Neural cell (in vitro differentiated cells): ENCODE measurements at regions not wholly inside any gene's neighbourhood (a gene's known extent, or its start where the extent isn't known, plus 50 kb on each side); places are given as distances from the start of the nearest gene placed in this dataset.

Experiments
- H2AFZ ChIP-seq: fragments of 200-600, 300-800 bp; sonication (generic), shearing (Covaris generic); 2 replicates; pipeline ENCODE4 v1.6.0; 2014; ENCODE audit warnings: low read depth, mild to moderate bottlenecking, antibody characterized with exemption, low read length, moderate library complexity
- H3F3A ChIP-seq: fragments of 200-600 bp; shearing (Covaris generic); 2 replicates; pipeline ENCODE4 v1.6.1; 2016; ENCODE audit warnings: mild to moderate bottlenecking, moderate library complexity, mixed read lengths, antibody characterized with exemption, low read length; ENCODE audit not compliant: insufficient read depth, poor library complexity, severe bottlenecking
- H3K27ac ChIP-seq: fragments of 200-600, 300-800 bp; sonication (generic), shearing (Covaris generic); 2 replicates; pipeline ENCODE4 v1.5.1; 2014; ENCODE audit warnings: mild to moderate bottlenecking, low read length, moderate library complexity
- H3K27me3 ChIP-seq: fragments of 300-800, 200-600 bp; sonication (generic), shearing (Covaris generic); 2 replicates; pipeline ENCODE4 v1.6.0; 2014; ENCODE audit warnings: mild to moderate bottlenecking, low read depth, low read length, moderate library complexity; ENCODE audit not compliant: insufficient read depth
- H3K36me3 ChIP-seq: fragments of 300-800, 200-600 bp; sonication (generic), shearing (Covaris generic); 2 replicates; pipeline ENCODE4 v1.5.1; 2014; ENCODE audit warnings: mild to moderate bottlenecking, antibody characterized with exemption, low read length, moderate library complexity; ENCODE audit not compliant: insufficient read depth
- H3K4me2 ChIP-seq: fragments of 300-800, 200-600 bp; sonication (generic), shearing (Covaris generic); 2 replicates; pipeline ENCODE4 v1.6.0; 2014; ENCODE audit warnings: mild to moderate bottlenecking, low read length
- H3K4me3 ChIP-seq: fragments of 300-800, 200-600 bp; sonication (generic), shearing (Covaris generic); 2 replicates; pipeline ENCODE4 v1.5.1; 2014; ENCODE audit warnings: mild to moderate bottlenecking, low read length, moderate library complexity
- H3K79me2 ChIP-seq: fragments of 200-600 bp; shearing (Covaris generic); replicated peaks from 2 replicates; pipeline ENCODE4 v1.6.0; 2014; ENCODE audit warnings: mild to moderate bottlenecking, low read length, moderate library complexity; ENCODE audit not compliant: insufficient read depth
- H3K9ac ChIP-seq: fragments of 300-800, 200-600 bp; sonication (generic), shearing (Covaris generic); 2 replicates; pipeline ENCODE4 v1.6.1; 2016; ENCODE audit warnings: mild to moderate bottlenecking, low read length, mixed read lengths
- H3K9me2 ChIP-seq: fragments of 200-600 bp; shearing (Covaris generic); 2 replicates; pipeline ENCODE4 v1.6.1; 2016; ENCODE audit warnings: mild to moderate bottlenecking, low read length, mixed read lengths; ENCODE audit not compliant: insufficient read depth
- H3K9me3 ChIP-seq: fragments of 200-600, 300-800 bp; sonication (generic), shearing (Covaris generic); 2 replicates; pipeline ENCODE4 v1.6.1; 2016; ENCODE audit warnings: mild to moderate bottlenecking, mixed run types, low read length, moderate library complexity, mixed read lengths
- H4K20me1 ChIP-seq: fragments of 200-600 bp; shearing (Covaris generic); 2 replicates; pipeline ENCODE4 v1.6.1; 2016; ENCODE audit warnings: mild to moderate bottlenecking, mixed run types; ENCODE audit not compliant: insufficient read depth
- CTCF ChIP-seq: fragments of 450-650 bp; IDR thresholded peaks from 2 replicates; pipeline ENCODE4 v1.5.1; 2014; ENCODE audit warnings: antibody characterized with exemption, mild to moderate bottlenecking, moderate library complexity; ENCODE audit not compliant: poor library complexity, severe bottlenecking
- EP300 ChIP-seq: fragments of 450-650 bp; conservative IDR thresholded peaks from 2 replicates; pipeline ENCODE4 v1.6.1; 2014; ENCODE audit warnings: antibody characterized with exemption, mild to moderate bottlenecking, moderate library complexity; ENCODE audit not compliant: poor library complexity, severe bottlenecking
- EZH2 ChIP-seq: fragments of 200-600, 300-800 bp; shearing (Covaris generic), sonication (generic); IDR thresholded peaks from 2 replicates; pipeline ENCODE4 v1.6.1; 2014; ENCODE audit warnings: antibody characterized with exemption, low read length, borderline replicate concordance, mild to moderate bottlenecking; ENCODE audit not compliant: insufficient read depth, poor library complexity, severe bottlenecking
- MXI1 ChIP-seq: fragments of 450-650 bp; conservative IDR thresholded peaks from 2 replicates; pipeline ENCODE4 v1.6.1; 2014; ENCODE audit warnings: antibody characterized with exemption, mild to moderate bottlenecking; ENCODE audit not compliant: poor library complexity, severe bottlenecking
- POLR2AphosphoS5 ChIP-seq: IDR thresholded peaks from 2 replicates; pipeline ENCODE4 v1.6.1; 2012
- RAD21 ChIP-seq: fragments of 450-650 bp; conservative IDR thresholded peaks from 2 replicates; pipeline ENCODE4 v1.6.1; 2014; ENCODE audit warnings: antibody characterized with exemption, mild to moderate bottlenecking, moderate library complexity
- SMC3 ChIP-seq: fragments of 450-650 bp; conservative IDR thresholded peaks from 2 replicates; pipeline ENCODE4 v1.6.1; 2014; ENCODE audit warnings: antibody characterized with exemption, mild to moderate bottlenecking, moderate library complexity; ENCODE audit not compliant: poor library complexity
- TAF1 ChIP-seq: IDR thresholded peaks from 2 replicates; pipeline ENCODE4 v1.6.1; 2012; ENCODE audit warnings: low read depth
- TF ChIP-seq, protein P1 (sequence below): IDR thresholded peaks from 2 replicates; pipeline ENCODE4 v1.6.1; 2012; ENCODE audit warnings: borderline replicate concordance

DNA sequence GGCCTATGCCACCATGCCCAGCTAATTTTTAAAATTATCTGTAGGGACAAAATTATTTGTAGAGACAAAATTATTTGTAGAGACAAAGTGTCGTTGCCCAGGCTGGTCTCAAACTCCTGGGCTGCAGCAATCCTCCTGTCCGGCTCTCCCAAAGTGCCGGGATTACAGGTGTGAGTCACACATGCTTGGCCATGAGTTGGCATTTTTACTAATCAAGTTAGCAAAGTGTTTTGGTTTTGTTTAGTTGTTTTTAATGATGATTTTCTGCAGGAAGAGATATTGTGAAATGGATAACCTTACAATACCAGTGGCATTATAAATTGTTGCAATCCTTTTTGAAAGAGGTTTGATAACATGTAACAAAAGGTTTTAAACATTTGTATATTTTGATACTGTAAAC, 65.3 kb upstream of the MAGI3 start:
- Histone ChIP-seq H3F3A (no peaks in the 10 kb centered on the region), H3K9ac (no peak overlapping the region), H3K9me3 (no peaks in the 10 kb centered on the region), H3K27me3 (no peaks in the 10 kb centered on the region), H3K27ac (no peak overlapping the region), H2AFZ (no peak overlapping the region), H3K4me2 (no peak overlapping the region), H3K9me2 (no peaks in the 10 kb centered on the region), H3K79me2 (no peaks in the 10 kb centered on the region), H4K20me1 (no peaks in the 10 kb centered on the region), H3K4me3 (no peak overlapping the region), H3K36me3 (no peaks in the 10 kb centered on the region)
- TF ChIP-seq, protein P1, sequence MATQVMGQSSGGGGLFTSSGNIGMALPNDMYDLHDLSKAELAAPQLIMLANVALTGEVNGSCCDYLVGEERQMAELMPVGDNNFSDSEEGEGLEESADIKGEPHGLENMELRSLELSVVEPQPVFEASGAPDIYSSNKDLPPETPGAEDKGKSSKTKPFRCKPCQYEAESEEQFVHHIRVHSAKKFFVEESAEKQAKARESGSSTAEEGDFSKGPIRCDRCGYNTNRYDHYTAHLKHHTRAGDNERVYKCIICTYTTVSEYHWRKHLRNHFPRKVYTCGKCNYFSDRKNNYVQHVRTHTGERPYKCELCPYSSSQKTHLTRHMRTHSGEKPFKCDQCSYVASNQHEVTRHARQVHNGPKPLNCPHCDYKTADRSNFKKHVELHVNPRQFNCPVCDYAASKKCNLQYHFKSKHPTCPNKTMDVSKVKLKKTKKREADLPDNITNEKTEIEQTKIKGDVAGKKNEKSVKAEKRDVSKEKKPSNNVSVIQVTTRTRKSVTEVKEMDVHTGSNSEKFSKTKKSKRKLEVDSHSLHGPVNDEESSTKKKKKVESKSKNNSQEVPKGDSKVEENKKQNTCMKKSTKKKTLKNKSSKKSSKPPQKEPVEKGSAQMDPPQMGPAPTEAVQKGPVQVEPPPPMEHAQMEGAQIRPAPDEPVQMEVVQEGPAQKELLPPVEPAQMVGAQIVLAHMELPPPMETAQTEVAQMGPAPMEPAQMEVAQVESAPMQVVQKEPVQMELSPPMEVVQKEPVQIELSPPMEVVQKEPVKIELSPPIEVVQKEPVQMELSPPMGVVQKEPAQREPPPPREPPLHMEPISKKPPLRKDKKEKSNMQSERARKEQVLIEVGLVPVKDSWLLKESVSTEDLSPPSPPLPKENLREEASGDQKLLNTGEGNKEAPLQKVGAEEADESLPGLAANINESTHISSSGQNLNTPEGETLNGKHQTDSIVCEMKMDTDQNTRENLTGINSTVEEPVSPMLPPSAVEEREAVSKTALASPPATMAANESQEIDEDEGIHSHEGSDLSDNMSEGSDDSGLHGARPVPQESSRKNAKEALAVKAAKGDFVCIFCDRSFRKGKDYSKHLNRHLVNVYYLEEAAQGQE: no peak
- TF ChIP-seq MXI1: no peak
- no peak for TF ChIP-seq EZH2
- no peak for TF ChIP-seq CTCF
- no peak for TF ChIP-seq TAF1
- no peak for TF ChIP-seq POLR2AphosphoS5
- no peak for TF ChIP-seq EP300

- H3K36me3 ChIP-seq: no peaks in the 10 kb centered on the region
- H3K9ac ChIP-seq: no peak overlapping the region
- H3F3A ChIP-seq: no peaks in the 10 kb centered on the region
- H4K20me1 ChIP-seq: no peaks in the 10 kb centered on the region
- no peak overlapping the region for H3K27ac ChIP-seq
- H3K9me3 ChIP-seq: no peaks in the 10 kb centered on the region
- H3K27me3 ChIP-seq: no peaks in the 10 kb centered on the region
- no peak overlapping the region for H3K4me3 ChIP-seq
- H3K9me2 ChIP-seq: no peaks in the 10 kb centered on the region
- no peaks in the 10 kb centered on the region for H3K79me2 ChIP-seq
- no peak for TF ChIP-seq RAD21
- no peak for TF ChIP-seq EP300
- no peak for TF ChIP-seq SMC3
- no peak for TF ChIP-seq CTCF
- TF ChIP-seq, protein P1: no peak
- no peak for TF ChIP-seq TAF1
- no peak for TF ChIP-seq EZH2
- no peak for TF ChIP-seq MXI1
- no peak for TF ChIP-seq POLR2AphosphoS5
- no peak overlapping the region for H3K4me2 ChIP-seq
- H2AFZ ChIP-seq: no peak overlapping the region
These were observed 63.3 kb upstream of the MAGI3 start for GRCh38 chr1:113326976-113327375.
